OCI-LY3 (cell line): ENCODE measurements at regions not wholly inside any gene's neighbourhood (a gene's known extent, or its start where the extent isn't known, plus 50 kb on each side); places are given as distances from the start of the nearest gene placed in this dataset.
"Not testable (repeated sequence)": the region's sequence is repeated elsewhere in the genome, so short reads cannot be mapped to it uniquely, and the experiment has no call there.

Experiments
- H2AFZ ChIP-seq: fragments of 200-600, 300-600 bp; shearing (Covaris generic); 2 replicates; pipeline ENCODE4 v1.6.0; 2014; ENCODE audit warnings: antibody characterized with exemption, low read depth, low read length
- H3K27ac ChIP-seq: fragments of 200-600, 300-600 bp; sonication (generic); 2 replicates; pipeline ENCODE4 v1.5.1; 2014; ENCODE audit warnings: mild to moderate bottlenecking, low read length, moderate library complexity, mixed read lengths
- H3K27me3 ChIP-seq: fragments of 200-600, 300-600 bp; sonication (generic); 2 replicates; pipeline ENCODE4 v1.6.1; 2014; ENCODE audit warnings: low read depth, low read length, mixed read lengths
- H3K36me3 ChIP-seq: fragments of 200-600, 300-600 bp; sonication (generic); replicated peaks from 2 replicates; pipeline ENCODE3; 2014; ENCODE audit warnings: low read depth, low read length, mixed read lengths
- H3K4me1 ChIP-seq: fragments of 300-600, 200-600 bp; sonication (generic); 2 replicates; pipeline ENCODE4 v1.6.1; 2014; ENCODE audit warnings: low read length, mixed read lengths
- H3K4me2 ChIP-seq: fragments of 200-600, 300-600 bp; sonication (generic); 2 replicates; pipeline ENCODE4 v1.6.1; 2014; ENCODE audit warnings: low read length, mixed read lengths
- H3K4me3 ChIP-seq: fragments of 300-600, 200-600 bp; sonication (generic); 2 replicates; pipeline ENCODE4 v1.5.1; 2014; ENCODE audit warnings: antibody characterized with exemption, mild to moderate bottlenecking, low read length, moderate library complexity
- H3K79me2 ChIP-seq: fragments of 300-600, 200-600 bp; shearing (Covaris generic); 2 replicates; pipeline ENCODE4 v1.6.1; 2014; ENCODE audit warnings: mild to moderate bottlenecking, low read length, mixed read lengths
- H3K9ac ChIP-seq: fragments of 300-600, 200-600 bp; shearing (Covaris generic); 2 replicates; pipeline ENCODE4 v1.6.0; 2014; ENCODE audit warnings: mild to moderate bottlenecking, low read length, moderate library complexity
- H3K9me3 ChIP-seq: fragments of 200-600, 300-600 bp; shearing (Covaris generic); 2 replicates; pipeline ENCODE4 v1.6.1; 2014; ENCODE audit warnings: low read length, mixed read lengths; ENCODE audit not compliant: insufficient read depth
- H4K20me1 ChIP-seq: fragments of 200-600, 300-600 bp; sonication (generic); 2 replicates; pipeline ENCODE4 v1.6.1; 2016; ENCODE audit warnings: low read length, mixed read lengths; ENCODE audit not compliant: insufficient read depth
- CTCF ChIP-seq: fragments of 200-600, 300-600 bp; sonication (generic); IDR thresholded peaks from 2 replicates; pipeline ENCODE4 v1.5.1; 2014; ENCODE audit warnings: antibody characterized with exemption, low read length, low read depth
- EZH2phosphoT487 ChIP-seq: fragments of 200-600 bp; shearing (Covaris generic); IDR thresholded peaks from 2 replicates; pipeline ENCODE4 v1.6.1; 2018; ENCODE audit warnings: antibody characterized with exemption, mixed run types, low read depth

GRCh38 chrX:109036624-109037023, 300.3 kb upstream of the IRS4 start:
- Histone ChIP-seq H3K36me3 (no peaks in the 10 kb centered on the region), H3K4me1 (peaks cover 10% of the 10 kb centered on the region), H3K4me3 (no peak overlapping the region), H3K9me3 (no peaks in the 10 kb centered on the region), H3K9ac (no peak overlapping the region), H2AFZ (no peak overlapping the region), H3K27ac (no peak overlapping the region), H3K4me2 (peak overlapping the region; percentile 13; the same call in 1 of the 2 replicates), H3K27me3 (no peaks in the 10 kb centered on the region), H4K20me1 (no peaks in the 10 kb centered on the region), H3K79me2 (no peaks in the 10 kb centered on the region)
- TF ChIP-seq EZH2phosphoT487 (no peak), CTCF (no peak)

- no peak overlapping the region for H3K9ac ChIP-seq
- no peaks in the 10 kb centered on the region for H4K20me1 ChIP-seq
- H3K9me3 ChIP-seq, result no peaks in the 10 kb centered on the region
- H2AFZ ChIP-seq, result no peak overlapping the region
- no peaks in the 10 kb centered on the region for H3K4me1 ChIP-seq
- no peaks in the 10 kb centered on the region for H3K27me3 ChIP-seq
- no peaks in the 10 kb centered on the region for H3K79me2 ChIP-seq
- no peak overlapping the region for H3K4me3 ChIP-seq
- no peak overlapping the region for H3K4me2 ChIP-seq
- TF ChIP-seq EZH2phosphoT487 (no peak), CTCF (no peak)
- no peaks in the 10 kb centered on the region for H3K36me3 ChIP-seq
- no peak overlapping the region for H3K27ac ChIP-seq
Measured at GRCh38 chrX:108993909-108994308, 257.5 kb upstream of the IRS4 start.

GRCh38 chrX:108972899-108973298, 236.5 kb upstream of the IRS4 start:
- H3K4me3 ChIP-seq, H3K79me2 ChIP-seq, H3K9ac ChIP-seq, H2AFZ ChIP-seq, H3K27me3 ChIP-seq, H3K27ac ChIP-seq, H3K4me2 ChIP-seq, H4K20me1 ChIP-seq, H3K4me1 ChIP-seq, H3K36me3 ChIP-seq, H3K9me3 ChIP-seq: not testable (repeated sequence)

GRCh38 chrX:108947205-108947604, 210.8 kb upstream of the IRS4 start:
- Histone ChIP-seq H3K4me3 (no peak overlapping the region), H2AFZ (no peak overlapping the region), H3K36me3 (no peaks in the 10 kb centered on the region), H3K79me2 (no peaks in the 10 kb centered on the region), H3K27ac (no peak overlapping the region), H3K4me2 (no peak overlapping the region), H4K20me1 (no peaks in the 10 kb centered on the region), H3K9me3 (no peaks in the 10 kb centered on the region), H3K9ac (no peak overlapping the region), H3K27me3 (no peaks in the 10 kb centered on the region), H3K4me1 (no peaks in the 10 kb centered on the region)
- TF ChIP-seq CTCF, result no peak
- no peak for TF ChIP-seq EZH2phosphoT487

- Histone ChIP-seq H3K27ac (no peak overlapping the region), H2AFZ (no peak overlapping the region), H3K4me3 (no peak overlapping the region), H3K4me2 (no peak overlapping the region), H4K20me1 (no peaks in the 10 kb centered on the region), H3K79me2 (no peaks in the 10 kb centered on the region), H3K9ac (no peak overlapping the region), H3K9me3 (no peaks in the 10 kb centered on the region), H3K36me3 (no peaks in the 10 kb centered on the region), H3K27me3 (no peaks in the 10 kb centered on the region), H3K4me1 (no peaks in the 10 kb centered on the region)
- TF ChIP-seq EZH2phosphoT487 (no peak), CTCF (no peak)
Measured at GRCh38 chrX:108946531-108946930, 210.2 kb upstream of the IRS4 start.
